Peyer's patch (tissue), 4 donors: ENCODE measurements at regions not wholly inside any gene's neighbourhood (a gene's known extent, or its start where the extent isn't known, plus 50 kb on each side); places are given as distances from the start of the nearest gene placed in this dataset.

Experiments
- DNase-seq, 3 donors: peaks; one replicate each; pipeline ENCODE4 v3.0.0-alpha.2; 2017 to 2019
- H3K27ac ChIP-seq, 4 donors: fragments of 200-600 bp; sonication (generic); one replicate each; pipeline ENCODE4 v1.5.1; 2016 to 2019
- H3K27me3 ChIP-seq, 2 donors: fragments of 200-600 bp; sonication (generic); one replicate each; pipeline ENCODE4 v1.5.1; 2019
- H3K36me3 ChIP-seq, 3 donors: fragments of 200-600 bp; sonication (generic); one replicate each; pipeline ENCODE4 v1.5.1; 2016 to 2019
- H3K4me1 ChIP-seq, 4 donors: fragments of 200-600 bp; sonication (generic); one replicate each; pipeline ENCODE4 v1.5.1; 2016 to 2019
- H3K4me3 ChIP-seq, 4 donors: fragments of 200-600 bp; sonication (generic); 1 replicate in 3 of 4; 2 replicates in 1 of 4; pipeline ENCODE4 v1.5.1; 2016 to 2019; ENCODE audit warnings: mild to moderate bottlenecking in 1 of 4
- H3K9me3 ChIP-seq, 4 donors: fragments of 200-600 bp; sonication (generic); one replicate each; pipeline ENCODE4 v1.5.1; 2016 to 2019; ENCODE audit warnings: mild to moderate bottlenecking in 1 of 4
- POLR2A ChIP-seq, 2 donors: fragments of 450-650 bp; IDR thresholded peaks; one replicate each; pipeline ENCODE4 v1.5.1; 2017; ENCODE audit warnings: antibody characterized with exemption in 2 of 2, mild to moderate bottlenecking in 2 of 2, moderate library complexity in 2 of 2
- TF ChIP-seq, protein P1 (sequence below), 6 experiments: fragments of 450-650 bp in 4 of 6; fragments of 200-600 bp in 2 of 6; sonication (generic) in 1 of 6; IDR thresholded peaks; one replicate each; pipeline ENCODE4 v1.5.1; 2017 to 2019; ENCODE audit warnings: antibody characterized with exemption in 6 of 6, mild to moderate bottlenecking in 3 of 6, moderate library complexity in 1 of 6

DNA sequence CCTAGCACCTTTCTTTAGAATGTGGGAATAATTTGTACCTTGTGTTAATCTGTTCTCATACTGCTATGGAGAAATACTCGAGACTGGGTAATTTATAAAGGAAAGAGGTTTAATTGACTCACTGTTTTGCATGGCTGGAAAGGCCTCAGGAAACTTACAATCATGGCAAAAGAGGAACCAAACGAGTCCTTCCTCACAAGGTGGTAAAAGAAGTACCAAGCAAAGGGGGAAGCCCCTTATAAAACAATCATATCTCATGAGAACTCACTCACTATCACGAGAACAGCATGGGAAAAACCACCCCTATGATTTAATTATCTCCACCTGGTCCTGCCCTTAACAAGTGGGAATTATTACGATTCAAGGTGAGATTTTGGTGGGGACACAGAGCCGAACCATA is 127.1 kb upstream of the ANO3 start:
- H3K27ac ChIP-seq, result no peak overlapping the region
- no peaks in the 10 kb centered on the region for H3K36me3 ChIP-seq
- TF ChIP-seq POLR2A (IDR thresholded peaks at IDR 0.05), result no peak
- TF ChIP-seq, protein P1, sequence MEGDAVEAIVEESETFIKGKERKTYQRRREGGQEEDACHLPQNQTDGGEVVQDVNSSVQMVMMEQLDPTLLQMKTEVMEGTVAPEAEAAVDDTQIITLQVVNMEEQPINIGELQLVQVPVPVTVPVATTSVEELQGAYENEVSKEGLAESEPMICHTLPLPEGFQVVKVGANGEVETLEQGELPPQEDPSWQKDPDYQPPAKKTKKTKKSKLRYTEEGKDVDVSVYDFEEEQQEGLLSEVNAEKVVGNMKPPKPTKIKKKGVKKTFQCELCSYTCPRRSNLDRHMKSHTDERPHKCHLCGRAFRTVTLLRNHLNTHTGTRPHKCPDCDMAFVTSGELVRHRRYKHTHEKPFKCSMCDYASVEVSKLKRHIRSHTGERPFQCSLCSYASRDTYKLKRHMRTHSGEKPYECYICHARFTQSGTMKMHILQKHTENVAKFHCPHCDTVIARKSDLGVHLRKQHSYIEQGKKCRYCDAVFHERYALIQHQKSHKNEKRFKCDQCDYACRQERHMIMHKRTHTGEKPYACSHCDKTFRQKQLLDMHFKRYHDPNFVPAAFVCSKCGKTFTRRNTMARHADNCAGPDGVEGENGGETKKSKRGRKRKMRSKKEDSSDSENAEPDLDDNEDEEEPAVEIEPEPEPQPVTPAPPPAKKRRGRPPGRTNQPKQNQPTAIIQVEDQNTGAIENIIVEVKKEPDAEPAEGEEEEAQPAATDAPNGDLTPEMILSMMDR (IDR thresholded peaks at IDR 0.05), result no peak
- H3K4me1 ChIP-seq, result no peaks in the 10 kb centered on the region
- H3K9me3 ChIP-seq, result no peaks in the 10 kb centered on the region
- H3K27me3 ChIP-seq, result no peaks in the 10 kb centered on the region
- DNase-seq, result no peak
- H3K4me3 ChIP-seq, result no peak overlapping the region

DNA sequence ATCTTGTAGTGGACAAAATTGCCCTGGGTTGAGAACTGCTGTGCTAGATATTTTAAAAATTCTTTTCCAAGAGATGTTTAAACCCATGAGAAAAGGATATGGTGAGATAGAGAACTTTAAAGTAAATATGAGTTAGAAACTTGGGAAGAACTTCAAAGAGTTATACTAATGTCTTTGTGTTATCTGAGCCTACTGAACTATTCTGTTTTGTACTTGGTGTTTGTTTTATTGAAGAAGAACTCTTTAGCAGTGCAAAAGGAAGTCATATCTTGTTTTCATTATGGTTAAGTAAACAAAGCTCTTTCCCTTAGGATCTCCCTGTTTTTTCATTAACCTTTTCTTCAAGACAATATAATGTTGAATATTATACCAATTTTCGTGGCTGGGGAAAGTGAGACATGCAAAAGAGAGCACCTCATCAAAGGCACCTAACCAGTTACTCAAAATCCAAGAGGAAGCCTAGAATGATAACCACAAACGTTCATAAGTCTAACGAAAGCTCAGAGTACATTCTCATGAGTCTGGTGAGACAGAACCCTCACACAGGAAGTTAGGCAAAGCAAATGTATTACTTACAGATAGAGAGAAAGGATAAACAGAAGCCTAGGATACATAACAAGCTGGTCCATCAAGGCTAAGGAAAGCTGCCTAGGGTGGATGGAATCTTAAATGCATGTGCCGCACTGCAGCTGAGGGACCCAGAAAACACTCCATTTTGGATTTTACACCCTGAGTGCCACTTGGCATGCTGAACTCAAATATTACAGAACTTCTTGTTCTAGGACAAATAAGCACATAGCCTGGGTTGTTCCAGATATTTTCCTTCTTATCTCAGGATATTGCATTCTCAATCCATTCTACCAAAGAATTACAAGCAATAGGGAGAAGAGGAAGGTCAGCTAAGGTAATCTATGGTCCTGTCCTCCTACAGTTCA is 112.5 kb upstream of the ANO3 start:
- Histone ChIP-seq H3K27ac (no peak overlapping the region), H3K4me1 (no peaks in the 10 kb centered on the region), H3K9me3 (no peaks in the 10 kb centered on the region), H3K27me3 (no peaks in the 10 kb centered on the region), H3K4me3 (no peak overlapping the region), H3K36me3 (no peaks in the 10 kb centered on the region)
- DNase-seq, result no peak
- TF ChIP-seq, protein P1 (IDR thresholded peaks at IDR 0.05), result no peak
- TF ChIP-seq POLR2A (IDR thresholded peaks at IDR 0.05), result no peak

DNA sequence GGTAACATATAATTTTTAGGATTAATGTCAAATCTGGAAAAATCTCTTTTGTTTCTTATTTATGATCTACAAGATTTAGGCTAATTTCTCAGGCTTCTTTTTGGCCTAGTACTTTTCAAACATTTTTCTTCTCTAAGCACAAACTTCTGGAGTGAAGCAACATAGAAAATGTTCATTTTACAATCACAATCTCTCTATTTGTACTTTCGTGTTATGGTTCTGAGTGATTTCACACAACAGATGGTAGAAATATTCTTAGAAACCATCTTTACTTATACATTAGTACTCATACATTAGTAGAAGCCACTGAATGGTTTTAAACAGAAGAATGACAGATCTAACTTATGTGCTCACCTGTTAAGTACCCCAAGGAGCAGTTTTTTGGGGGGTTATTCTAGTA is 106.3 kb upstream of the ANO3 start:
- H3K27me3 ChIP-seq, result no peaks in the 10 kb centered on the region
- no peaks in the 10 kb centered on the region for H3K9me3 ChIP-seq
- no peak overlapping the region for H3K4me3 ChIP-seq
- no peaks in the 10 kb centered on the region for H3K36me3 ChIP-seq
- H3K27ac ChIP-seq, result no peak overlapping the region
- no peak for DNase-seq
- H3K4me1 ChIP-seq, result no peaks in the 10 kb centered on the region
- TF ChIP-seq POLR2A (IDR thresholded peaks at IDR 0.05), result no peak
- TF ChIP-seq, protein P1 (IDR thresholded peaks at IDR 0.05), result no peak

DNA sequence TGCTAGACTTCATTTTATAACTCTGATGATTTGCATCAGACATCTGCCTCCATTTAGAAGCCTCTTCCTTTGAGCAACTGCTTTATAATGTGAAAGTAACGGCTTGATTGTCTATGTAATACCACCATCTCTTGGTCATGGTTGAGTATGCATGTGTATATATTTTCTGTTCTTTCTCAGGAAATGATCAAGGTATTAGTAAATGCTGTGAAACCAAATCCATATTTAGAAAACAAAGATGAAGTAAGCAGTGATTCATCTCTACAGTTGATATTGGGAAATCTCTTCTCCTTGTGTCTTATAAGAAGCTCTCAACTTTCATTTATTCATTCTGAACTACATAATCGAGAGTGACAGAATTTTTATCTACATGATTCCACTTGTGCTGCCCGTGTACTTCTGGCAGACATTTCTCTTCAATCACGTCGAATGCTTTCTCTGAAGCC is 104.6 kb upstream of the ANO3 start:
- Histone ChIP-seq H3K36me3 (no peaks in the 10 kb centered on the region), H3K4me3 (no peak overlapping the region), H3K4me1 (no peaks in the 10 kb centered on the region), H3K27ac (no peak overlapping the region), H3K27me3 (no peaks in the 10 kb centered on the region), H3K9me3 (no peaks in the 10 kb centered on the region)
- TF ChIP-seq, protein P1 (IDR thresholded peaks at IDR 0.05), result peak in 4 of 6 experiments; percentile 7 to 49 (median 36)
- no peak for TF ChIP-seq POLR2A (IDR thresholded peaks at IDR 0.05)
- DNase-seq, result no peak

DNA sequence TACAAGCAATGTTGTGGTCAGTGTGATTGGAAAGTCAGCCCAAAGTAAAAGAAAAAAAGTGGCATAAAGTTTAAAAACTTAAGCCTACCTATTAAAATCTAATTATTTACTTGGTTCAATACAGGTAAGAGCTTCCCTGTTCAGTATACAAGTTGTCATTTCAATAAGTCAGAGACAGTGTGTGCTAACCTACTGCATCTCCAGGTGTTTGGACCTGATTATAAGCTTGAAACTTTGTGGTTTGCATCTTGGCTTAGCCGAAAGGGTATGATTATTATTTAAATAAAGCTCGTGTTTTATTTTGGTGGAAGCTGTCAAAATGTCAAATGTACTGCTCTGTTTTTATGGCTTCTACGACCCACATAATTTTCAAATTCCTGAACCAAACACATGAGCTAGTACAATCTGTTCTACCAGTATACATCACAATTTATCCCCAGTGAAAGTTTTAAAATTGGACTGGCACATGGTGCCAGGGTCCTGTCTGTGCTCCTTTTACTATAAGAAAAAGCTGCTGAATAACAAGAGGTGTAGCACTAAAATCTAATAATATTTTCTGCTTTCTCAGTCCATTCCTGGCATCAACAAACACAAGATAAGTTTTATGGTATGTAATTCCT is 103.9 kb upstream of the ANO3 start:
- DNase-seq, result no peak
- no peaks in the 10 kb centered on the region for H3K36me3 ChIP-seq
- no peak overlapping the region for H3K4me3 ChIP-seq
- no peaks in the 10 kb centered on the region for H3K4me1 ChIP-seq
- no peak overlapping the region for H3K27ac ChIP-seq
- TF ChIP-seq, protein P1 (IDR thresholded peaks at IDR 0.05), result no peak
- TF ChIP-seq POLR2A (IDR thresholded peaks at IDR 0.05), result no peak
- H3K9me3 ChIP-seq, result no peaks in the 10 kb centered on the region
- H3K27me3 ChIP-seq, result no peaks in the 10 kb centered on the region
